Uterus (tissue), 2 donors: ENCODE measurements at regions not wholly inside any gene's neighbourhood (a gene's known extent, or its start where the extent isn't known, plus 50 kb on each side); places are given as distances from the start of the nearest gene placed in this dataset.

ENCODE experiments used
- POLR2A ChIP-seq, 2 donors: fragments of 450-650 bp; IDR thresholded peaks; one replicate each; pipeline ENCODE4 v1.6.1; 2016; ENCODE audit warnings: antibody characterized with exemption in 2 of 2, mild to moderate bottlenecking in 1 of 2, moderate library complexity in 1 of 2
- TF ChIP-seq, protein P1 (sequence below), 4 experiments: fragments of 200-600 bp in 2 of 4; fragments of 450-650 bp in 2 of 4; sonication (generic) in 2 of 4; IDR thresholded peaks; one replicate each; pipeline ENCODE4 v1.5.1; 2016 to 2019; ENCODE audit warnings: antibody characterized with exemption in 4 of 4, mild to moderate bottlenecking in 2 of 4, moderate library complexity in 1 of 4

- TF ChIP-seq POLR2A (IDR thresholded peaks at IDR 0.05) = no peak
- TF ChIP-seq, protein P1, sequence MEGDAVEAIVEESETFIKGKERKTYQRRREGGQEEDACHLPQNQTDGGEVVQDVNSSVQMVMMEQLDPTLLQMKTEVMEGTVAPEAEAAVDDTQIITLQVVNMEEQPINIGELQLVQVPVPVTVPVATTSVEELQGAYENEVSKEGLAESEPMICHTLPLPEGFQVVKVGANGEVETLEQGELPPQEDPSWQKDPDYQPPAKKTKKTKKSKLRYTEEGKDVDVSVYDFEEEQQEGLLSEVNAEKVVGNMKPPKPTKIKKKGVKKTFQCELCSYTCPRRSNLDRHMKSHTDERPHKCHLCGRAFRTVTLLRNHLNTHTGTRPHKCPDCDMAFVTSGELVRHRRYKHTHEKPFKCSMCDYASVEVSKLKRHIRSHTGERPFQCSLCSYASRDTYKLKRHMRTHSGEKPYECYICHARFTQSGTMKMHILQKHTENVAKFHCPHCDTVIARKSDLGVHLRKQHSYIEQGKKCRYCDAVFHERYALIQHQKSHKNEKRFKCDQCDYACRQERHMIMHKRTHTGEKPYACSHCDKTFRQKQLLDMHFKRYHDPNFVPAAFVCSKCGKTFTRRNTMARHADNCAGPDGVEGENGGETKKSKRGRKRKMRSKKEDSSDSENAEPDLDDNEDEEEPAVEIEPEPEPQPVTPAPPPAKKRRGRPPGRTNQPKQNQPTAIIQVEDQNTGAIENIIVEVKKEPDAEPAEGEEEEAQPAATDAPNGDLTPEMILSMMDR (IDR thresholded peaks at IDR 0.05) = no peak
Measured at GRCh38 chr14:52190337-52190931, 77.1 kb upstream of the PTGDR start.
